Spleen (tissue), 11 donors: ENCODE measurements at regions not wholly inside any gene's neighbourhood (a gene's known extent, or its start where the extent isn't known, plus 50 kb on each side); places are given as distances from the start of the nearest gene placed in this dataset.

Experiments
- DNase-seq: peaks from one replicate; pipeline ENCODE4 v3.0.0-alpha.2; 2020
- H3K27ac ChIP-seq, 8 donors: fragments of 200-600 bp; sonication (generic) in 7 of 8; 1 replicate in 4 of 8; 2 replicates in 4 of 8; pipeline versions ENCODE4 v1.5.0 to v1.8.0; 2016 to 2021; ENCODE audit warnings: inconsistent platforms in 4 of 8, mild to moderate bottlenecking in 4 of 8, moderate library complexity in 1 of 8
- H3K27me3 ChIP-seq, 7 donors: fragments of 200-600 bp; sonication (generic) in 6 of 7; replicated peaks in 1 of 7; 1 replicate in 4 of 7; 2 replicates in 3 of 7; pipeline versions ENCODE4 v1.5.0 to v1.8.0; 2016 to 2021; ENCODE audit warnings: inconsistent platforms in 3 of 7, mild to moderate bottlenecking in 1 of 7
- H3K36me3 ChIP-seq, 6 donors: fragments of 200-600 bp; sonication (generic) in 5 of 6; 1 replicate in 4 of 6; 2 replicates in 2 of 6; pipeline versions ENCODE4 v1.5.0 to v1.8.0; 2016 to 2021; ENCODE audit warnings: inconsistent platforms in 2 of 6
- H3K4me1 ChIP-seq, 6 donors: fragments of 200-600 bp; sonication (generic) in 5 of 6; 1 replicate in 3 of 6; 2 replicates in 3 of 6; pipeline versions ENCODE4 v1.5.0 to v1.8.0; 2016 to 2021; ENCODE audit warnings: inconsistent platforms in 3 of 6
- H3K4me3 ChIP-seq, 8 donors: fragments of 200-600 bp; sonication (generic) in 7 of 8; 1 replicate in 4 of 8; 2 replicates in 4 of 8; pipeline versions ENCODE4 v1.5.0 to v1.8.0; 2016 to 2021; ENCODE audit warnings: inconsistent platforms in 4 of 8, mild to moderate bottlenecking in 4 of 8, moderate library complexity in 2 of 8
- H3K9me3 ChIP-seq, 8 donors: fragments of 200-600 bp; sonication (generic) in 7 of 8; 1 replicate in 4 of 8; 2 replicates in 4 of 8; pipeline versions ENCODE4 v1.5.0 to v1.8.0; 2016 to 2021; ENCODE audit warnings: inconsistent platforms in 4 of 8
- CTCF ChIP-seq, 11 experiments: fragments of 200-600 bp in 7 of 11; fragments of 450-650 bp in 4 of 11; sonication (generic) in 4 of 11; IDR thresholded peaks in 8 of 11; conservative IDR thresholded peaks in 3 of 11; 1 replicate in 7 of 11; 2 replicates in 4 of 11; pipeline versions ENCODE4 v1.4.0 to v1.8.0; 2016 to 2021; ENCODE audit warnings: antibody characterized with exemption in 11 of 11, inconsistent platforms in 4 of 11, mild to moderate bottlenecking in 1 of 11
- POLR2A ChIP-seq, 3 donors: fragments of 450-650 bp; IDR thresholded peaks; one replicate each; pipeline ENCODE4 v1.5.1; 2017; ENCODE audit warnings: antibody characterized with exemption in 3 of 3, mild to moderate bottlenecking in 1 of 3
- POLR2AphosphoS5 ChIP-seq, 3 donors: sonication (generic); formaldehyde crosslinking; IDR thresholded peaks; one replicate each; pipeline ENCODE4 v1.5.1; 2017; ENCODE audit warnings: antibody characterized with exemption in 3 of 3
- WGBS, 5 donors: extraction: QIAGEN DNeasy Blood & Tissue Kit in 3 of 5; methylation state at CpG; one replicate each; pipeline versions ENCODE4 v1.1.5 to v1.1.7; 2013 to 2018; 5-methylcytosine and 5-hydroxymethylcytosine counted together
- intact Hi-C: fragments of 100-400 bp; cut with DNase I; formaldehyde crosslinking; loops from one replicate; pipeline ENCODE4 v1.15.0; 2023; ENCODE audit warnings: low total_unique reads
- donor health status: healthy with polysubstance abuse.
- donor health status: DM: no; HTN: no; CAD: no; lungs with moderate emphysema.
- donor health status: DM: no; HTN: no; CAD: no.
- donor health status: Bipolar disorder and iron deficiency.
- donor health status: healthy.
- donor health status: DM: no; HTN: no; CAD: no.
- donor health status: DM: yes; HTN: yes; CAD: no.

GRCh38 chr11:43071338-43071737 lies 240.5 kb upstream of the API5 start:
- H3K9me3 ChIP-seq: peaks cover 0 to 45% (median 0%) of the 10 kb centered on the region in 8 donors
- no peak for DNase-seq
- no peaks in the 10 kb centered on the region for H3K4me1 ChIP-seq
- intact Hi-C loops: no loop called here
- 79 to 92% (median 88%) methylated on average over 1 of the region's 1 CpG for WGBS, 5 donors
- no peak overlapping the region for H3K27ac ChIP-seq
- TF ChIP-seq CTCF (IDR thresholded peaks at IDR 0.05 in 8 of 11, conservative IDR thresholded peaks at IDR 0.05 in 3 of 11) (no peak), POLR2AphosphoS5 (IDR thresholded peaks at IDR 0.05) (no peak), POLR2A (IDR thresholded peaks at IDR 0.05) (no peak)
- H3K4me3 ChIP-seq: no peak overlapping the region
- no peaks in the 10 kb centered on the region for H3K27me3 ChIP-seq
- H3K36me3 ChIP-seq: no peaks in the 10 kb centered on the region

- H3K4me3 ChIP-seq: no peak overlapping the region
- intact Hi-C loops: no loop called here
- 33 to 82% (median 50%) methylated on average over 3 of the region's 3 CpGs for WGBS, 5 donors
- H3K36me3 ChIP-seq: no peaks in the 10 kb centered on the region
- no peak for DNase-seq
- no peak overlapping the region for H3K27ac ChIP-seq
- TF ChIP-seq POLR2A (IDR thresholded peaks at IDR 0.05) (no peak), POLR2AphosphoS5 (IDR thresholded peaks at IDR 0.05) (no peak), CTCF (IDR thresholded peaks at IDR 0.05 in 8 of 11, conservative IDR thresholded peaks at IDR 0.05 in 3 of 11) (no peak)
- H3K4me1 ChIP-seq: no peaks in the 10 kb centered on the region
- no peaks in the 10 kb centered on the region for H3K27me3 ChIP-seq
- peaks cover 0 to 45% (median 0%) of the 10 kb centered on the region in 8 donors for H3K9me3 ChIP-seq
Observed at GRCh38 chr11:43072096-43072495, 239.7 kb upstream of the API5 start.

GRCh38 chr11:43072911-43073310 lies 238.9 kb upstream of the API5 start:
- Histone ChIP-seq H3K36me3 (no peaks in the 10 kb centered on the region), H3K27me3 (no peaks in the 10 kb centered on the region), H3K4me3 (no peak overlapping the region), H3K9me3 (peaks cover 0 to 45% (median 0%) of the 10 kb centered on the region in 8 donors), H3K4me1 (no peaks in the 10 kb centered on the region), H3K27ac (no peak overlapping the region)
- intact Hi-C loops: no loop called here
- DNase-seq: no peak
- TF ChIP-seq POLR2A (IDR thresholded peaks at IDR 0.05): no peak
- TF ChIP-seq CTCF (IDR thresholded peaks at IDR 0.05 in 8 of 11, conservative IDR thresholded peaks at IDR 0.05 in 3 of 11): no peak
- TF ChIP-seq POLR2AphosphoS5 (IDR thresholded peaks at IDR 0.05): no peak
- 28 to 71% (median 52%) methylated on average over 4 of the region's 4 CpGs for WGBS, 5 donors

GRCh38 chr11:43074810-43075209 lies 237.0 kb upstream of the API5 start:
- no peak for TF ChIP-seq POLR2AphosphoS5 (IDR thresholded peaks at IDR 0.05)
- no peak for TF ChIP-seq POLR2A (IDR thresholded peaks at IDR 0.05)
- TF ChIP-seq CTCF (IDR thresholded peaks at IDR 0.05 in 8 of 11, conservative IDR thresholded peaks at IDR 0.05 in 3 of 11): no peak

More at GRCh38 chr11:43074810-43075209, 237.0 kb upstream of the API5 start:
- H3K9me3 ChIP-seq: peaks cover 0 to 36% (median 0%) of the 10 kb centered on the region in 8 donors
- no peaks in the 10 kb centered on the region for H3K4me1 ChIP-seq
- DNase-seq: no peak
- no peaks in the 10 kb centered on the region for H3K27me3 ChIP-seq
- H3K4me3 ChIP-seq: no peak overlapping the region
- intact Hi-C loops: no loop called here
- H3K27ac ChIP-seq: no peak overlapping the region
- H3K36me3 ChIP-seq: no peaks in the 10 kb centered on the region
